ENCODE measurements at regions not wholly inside any gene's neighbourhood (a gene's known extent, or its start where the extent isn't known, plus 50 kb on each side); places are given as distances from the start of the nearest gene placed in this dataset.
"Not testable (repeated sequence)": the region's sequence is repeated elsewhere in the genome, so short reads cannot be mapped to it uniquely, and the experiment has no call there.

- H4K20me1 ChIP-seq (replicated peaks; ENCODE audit: control insufficient read depth, extremely low read depth, insufficient read depth, low read length); H3K27ac ChIP-seq (ENCODE audit: insufficient read depth, low read depth, low read length); POLR2A ChIA-PET; H3K9ac ChIP-seq (replicated peaks; ENCODE audit: extremely low read depth, insufficient read depth, low read length); H3K79me2 ChIP-seq (ENCODE audit: control insufficient read depth, insufficient read depth, low read length); intact Hi-C loops (cut with micrococcal nuclease); FAIRE-seq; dilution Hi-C loops (cut with MboI; ENCODE audit: extremely low pct_ligation_motif_present, low sequenced_read_pairs); BruUV-seq (replicated peaks); H3K4me2 ChIP-seq (ENCODE audit: insufficient read depth, low read length); H3K4me1 ChIP-seq (ENCODE audit: control insufficient read depth, extremely low read depth, insufficient read depth, low read length); CTCF ChIA-PET; H3K36me3 ChIP-seq (ENCODE audit: control insufficient read depth in 2 of 2, extremely low read depth in 1 of 2, insufficient read depth in 2 of 2, low read length in 2 of 2); H3K4me3 ChIP-seq (replicated peaks in 1 of 3; ENCODE audit: insufficient read depth in 1 of 3, low read depth in 1 of 3, low read length in 3 of 3); H3K9me1 ChIP-seq (replicated peaks; ENCODE audit: control insufficient read depth, extremely low read depth, insufficient read depth, low read length); H3K27me3 ChIP-seq (ENCODE audit: control insufficient read depth in 2 of 2, insufficient read depth in 2 of 2, low read length in 2 of 2); H3K9me3 ChIP-seq (replicated peaks; ENCODE audit: control insufficient read depth, insufficient read depth, low read length): not testable (repeated sequence)
- DNase-seq (ENCODE audit: low read depth, low spot score): peak; percentile 17
- peak overlapping the region; percentile 30 for H2AFZ ChIP-seq (ENCODE audit: low read depth, low read length)
Measured at GRCh38 chr7:76912011-76912814, 119.9 kb downstream of the SPDYE17 start.

GRCh38 chr7:76904688-76905087 is 127.5 kb downstream of the SPDYE17 start:
- H3K9me3 ChIP-seq (replicated peaks; ENCODE audit: control insufficient read depth, insufficient read depth, low read length); H3K27me3 ChIP-seq (ENCODE audit: control insufficient read depth in 2 of 2, insufficient read depth in 2 of 2, low read length in 2 of 2); FAIRE-seq; H4K20me1 ChIP-seq (replicated peaks; ENCODE audit: control insufficient read depth, extremely low read depth, insufficient read depth, low read length); CTCF ChIA-PET; H3K9me1 ChIP-seq (replicated peaks; ENCODE audit: control insufficient read depth, extremely low read depth, insufficient read depth, low read length); H3K9ac ChIP-seq (replicated peaks; ENCODE audit: extremely low read depth, insufficient read depth, low read length); H3K36me3 ChIP-seq (ENCODE audit: control insufficient read depth in 2 of 2, extremely low read depth in 1 of 2, insufficient read depth in 2 of 2, low read length in 2 of 2); DNase-seq (ENCODE audit: low read depth, low spot score); H3K79me2 ChIP-seq (ENCODE audit: control insufficient read depth, insufficient read depth, low read length); H2AFZ ChIP-seq (ENCODE audit: low read depth, low read length); H3K4me2 ChIP-seq (ENCODE audit: insufficient read depth, low read length); POLR2A ChIA-PET; H3K4me1 ChIP-seq (ENCODE audit: control insufficient read depth, extremely low read depth, insufficient read depth, low read length); dilution Hi-C loops (cut with MboI; ENCODE audit: extremely low pct_ligation_motif_present, low sequenced_read_pairs); H3K4me3 ChIP-seq (replicated peaks in 1 of 3; ENCODE audit: insufficient read depth in 1 of 3, low read depth in 1 of 3, low read length in 3 of 3); BruUV-seq (replicated peaks); H3K27ac ChIP-seq (ENCODE audit: insufficient read depth, low read depth, low read length); intact Hi-C loops (cut with micrococcal nuclease): not testable (repeated sequence)

GRCh38 chr7:76901944-76902710 is 130.0 kb downstream of the SPDYE17 start:
- H3K4me3 ChIP-seq (replicated peaks in 1 of 3; ENCODE audit: insufficient read depth in 1 of 3, low read depth in 1 of 3, low read length in 3 of 3); H3K9ac ChIP-seq (replicated peaks; ENCODE audit: extremely low read depth, insufficient read depth, low read length); BruUV-seq (replicated peaks); DNase-seq (ENCODE audit: low read depth, low spot score); POLR2A ChIA-PET; H3K4me2 ChIP-seq (ENCODE audit: insufficient read depth, low read length); FAIRE-seq; CTCF ChIA-PET; H3K9me1 ChIP-seq (replicated peaks; ENCODE audit: control insufficient read depth, extremely low read depth, insufficient read depth, low read length); H2AFZ ChIP-seq (ENCODE audit: low read depth, low read length); dilution Hi-C loops (cut with MboI; ENCODE audit: extremely low pct_ligation_motif_present, low sequenced_read_pairs); H4K20me1 ChIP-seq (replicated peaks; ENCODE audit: control insufficient read depth, extremely low read depth, insufficient read depth, low read length); H3K27ac ChIP-seq (ENCODE audit: insufficient read depth, low read depth, low read length); H3K27me3 ChIP-seq (ENCODE audit: control insufficient read depth in 2 of 2, insufficient read depth in 2 of 2, low read length in 2 of 2); intact Hi-C loops (cut with micrococcal nuclease); H3K4me1 ChIP-seq (ENCODE audit: control insufficient read depth, extremely low read depth, insufficient read depth, low read length); H3K9me3 ChIP-seq (replicated peaks; ENCODE audit: control insufficient read depth, insufficient read depth, low read length); H3K79me2 ChIP-seq (ENCODE audit: control insufficient read depth, insufficient read depth, low read length); H3K36me3 ChIP-seq (ENCODE audit: control insufficient read depth in 2 of 2, extremely low read depth in 1 of 2, insufficient read depth in 2 of 2, low read length in 2 of 2): not testable (repeated sequence)

GRCh38 chr7:76898807-76899206 is 133.4 kb downstream of the SPDYE17 start:
- intact Hi-C loops (cut with micrococcal nuclease); dilution Hi-C loops (cut with MboI; ENCODE audit: extremely low pct_ligation_motif_present, low sequenced_read_pairs): not testable (repeated sequence)

More at GRCh38 chr7:76898807-76899206, 133.4 kb downstream of the SPDYE17 start:
- H3K4me1 ChIP-seq (ENCODE audit: control insufficient read depth, extremely low read depth, insufficient read depth, low read length); DNase-seq (ENCODE audit: low read depth, low spot score); H4K20me1 ChIP-seq (replicated peaks; ENCODE audit: control insufficient read depth, extremely low read depth, insufficient read depth, low read length); H2AFZ ChIP-seq (ENCODE audit: low read depth, low read length); H3K4me2 ChIP-seq (ENCODE audit: insufficient read depth, low read length); H3K79me2 ChIP-seq (ENCODE audit: control insufficient read depth, insufficient read depth, low read length); H3K9ac ChIP-seq (replicated peaks; ENCODE audit: extremely low read depth, insufficient read depth, low read length); POLR2A ChIA-PET; H3K9me1 ChIP-seq (replicated peaks; ENCODE audit: control insufficient read depth, extremely low read depth, insufficient read depth, low read length); H3K9me3 ChIP-seq (replicated peaks; ENCODE audit: control insufficient read depth, insufficient read depth, low read length); H3K36me3 ChIP-seq (ENCODE audit: control insufficient read depth in 2 of 2, extremely low read depth in 1 of 2, insufficient read depth in 2 of 2, low read length in 2 of 2); CTCF ChIA-PET; H3K4me3 ChIP-seq (replicated peaks in 1 of 3; ENCODE audit: insufficient read depth in 1 of 3, low read depth in 1 of 3, low read length in 3 of 3); H3K27ac ChIP-seq (ENCODE audit: insufficient read depth, low read depth, low read length); FAIRE-seq; BruUV-seq (replicated peaks); H3K27me3 ChIP-seq (ENCODE audit: control insufficient read depth in 2 of 2, insufficient read depth in 2 of 2, low read length in 2 of 2): not testable (repeated sequence)

Measured in endothelial cell of umbilical vein (primary cell).